Neural progenitor cell (in vitro differentiated cells): ENCODE measurements at regions not wholly inside any gene's neighbourhood (a gene's known extent, or its start where the extent isn't known, plus 50 kb on each side); places are given as distances from the start of the nearest gene placed in this dataset.

ENCODE experiments used
- EZH2 ChIP-seq: fragments of 200-600 bp; sonication (generic); IDR thresholded peaks from 2 replicates; pipeline ENCODE4 v1.6.1; 2017; ENCODE audit warnings: antibody characterized with exemption, mild to moderate bottlenecking, moderate library complexity
- EZH2phosphoT487 ChIP-seq: fragments of 200-600 bp; sonication (generic); IDR thresholded peaks from 2 replicates; pipeline ENCODE4 v1.6.1; 2017; ENCODE audit warnings: antibody characterized with exemption
- TF ChIP-seq, protein P1 (sequence below): fragments of 200-600 bp; sonication (generic); IDR thresholded peaks from 2 replicates; pipeline ENCODE4 v1.5.1; 2017; ENCODE audit warnings: antibody characterized with exemption, mild to moderate bottlenecking

DNA sequence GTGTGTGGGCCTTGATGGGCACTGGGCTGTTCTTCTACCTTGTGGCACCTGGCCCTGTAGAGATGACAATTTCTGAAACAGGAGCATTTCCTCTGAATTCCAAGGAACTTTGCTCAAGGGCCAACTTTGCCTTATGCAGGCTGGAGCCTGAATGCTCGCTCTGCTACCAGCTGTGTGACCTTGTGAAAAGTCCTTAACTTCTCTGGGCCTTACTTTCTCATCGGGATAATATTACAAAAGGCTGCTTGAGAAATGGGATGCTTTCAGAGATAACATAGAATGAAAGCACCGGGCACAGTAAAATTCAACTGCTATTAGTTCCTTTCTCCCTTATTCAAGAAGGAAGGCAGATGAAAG, 58.8 kb downstream of the GADD45G start:
- TF ChIP-seq EZH2phosphoT487 (no peak), EZH2 (no peak)
- TF ChIP-seq, protein P1, sequence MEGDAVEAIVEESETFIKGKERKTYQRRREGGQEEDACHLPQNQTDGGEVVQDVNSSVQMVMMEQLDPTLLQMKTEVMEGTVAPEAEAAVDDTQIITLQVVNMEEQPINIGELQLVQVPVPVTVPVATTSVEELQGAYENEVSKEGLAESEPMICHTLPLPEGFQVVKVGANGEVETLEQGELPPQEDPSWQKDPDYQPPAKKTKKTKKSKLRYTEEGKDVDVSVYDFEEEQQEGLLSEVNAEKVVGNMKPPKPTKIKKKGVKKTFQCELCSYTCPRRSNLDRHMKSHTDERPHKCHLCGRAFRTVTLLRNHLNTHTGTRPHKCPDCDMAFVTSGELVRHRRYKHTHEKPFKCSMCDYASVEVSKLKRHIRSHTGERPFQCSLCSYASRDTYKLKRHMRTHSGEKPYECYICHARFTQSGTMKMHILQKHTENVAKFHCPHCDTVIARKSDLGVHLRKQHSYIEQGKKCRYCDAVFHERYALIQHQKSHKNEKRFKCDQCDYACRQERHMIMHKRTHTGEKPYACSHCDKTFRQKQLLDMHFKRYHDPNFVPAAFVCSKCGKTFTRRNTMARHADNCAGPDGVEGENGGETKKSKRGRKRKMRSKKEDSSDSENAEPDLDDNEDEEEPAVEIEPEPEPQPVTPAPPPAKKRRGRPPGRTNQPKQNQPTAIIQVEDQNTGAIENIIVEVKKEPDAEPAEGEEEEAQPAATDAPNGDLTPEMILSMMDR = no peak
